Erythroblast (primary cell): ENCODE measurements at regions not wholly inside any gene's neighbourhood (a gene's known extent, or its start where the extent isn't known, plus 50 kb on each side); places are given as distances from the start of the nearest gene placed in this dataset.
"Not testable (repeated sequence)": the region's sequence is repeated elsewhere in the genome, so short reads cannot be mapped to it uniquely, and the experiment has no call there.

Experiments used
- DNase-seq, 2 experiments: peaks; one replicate each; lab custom pipeline; 2025; lab: John Stamatoyannopoulos, UW
- GATA1 ChIP-seq: IDR thresholded peaks from 2 replicates; pipeline ENCODE4 v1.6.1; 2011; ENCODE audit warnings: low read depth, mild to moderate bottlenecking, control low read depth, low read length, moderate library complexity
- POLR2A ChIP-seq: IDR thresholded peaks from 2 replicates; pipeline ENCODE4 v1.6.1; 2011; ENCODE audit warnings: mild to moderate bottlenecking, low read length

DNA sequence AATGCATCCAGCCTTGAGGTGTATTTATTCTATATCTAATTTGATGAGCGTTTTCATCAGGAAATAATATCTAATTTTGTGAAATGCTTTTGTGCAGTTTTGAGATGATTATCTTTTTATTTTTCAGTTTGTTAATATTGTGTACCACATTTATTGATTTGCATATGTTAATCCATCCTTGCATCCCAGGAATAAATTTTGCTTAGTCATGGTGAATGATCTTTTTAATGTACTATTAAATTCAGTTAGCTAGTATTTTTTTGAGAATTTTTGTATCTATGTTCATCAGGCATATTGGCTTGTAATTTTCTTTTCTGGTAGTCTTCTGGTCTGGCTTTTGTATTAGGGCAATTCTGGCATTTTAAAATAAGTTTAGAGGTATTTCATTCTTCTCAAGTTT is 697.5 kb upstream of the ADGRL4 start:
- no peak for DNase-seq
- TF ChIP-seq POLR2A (no peak), GATA1 (no peak)

GRCh38 chr1:79702336-79702999 is 695.9 kb upstream of the ADGRL4 start:
- not testable (repeated sequence) for DNase-seq

- no peak for TF ChIP-seq POLR2A
- TF ChIP-seq GATA1 = no peak
- DNase-seq = no peak
Observed at GRCh38 chr1:79695138-79695537, 688.6 kb upstream of the ADGRL4 start.

DNA sequence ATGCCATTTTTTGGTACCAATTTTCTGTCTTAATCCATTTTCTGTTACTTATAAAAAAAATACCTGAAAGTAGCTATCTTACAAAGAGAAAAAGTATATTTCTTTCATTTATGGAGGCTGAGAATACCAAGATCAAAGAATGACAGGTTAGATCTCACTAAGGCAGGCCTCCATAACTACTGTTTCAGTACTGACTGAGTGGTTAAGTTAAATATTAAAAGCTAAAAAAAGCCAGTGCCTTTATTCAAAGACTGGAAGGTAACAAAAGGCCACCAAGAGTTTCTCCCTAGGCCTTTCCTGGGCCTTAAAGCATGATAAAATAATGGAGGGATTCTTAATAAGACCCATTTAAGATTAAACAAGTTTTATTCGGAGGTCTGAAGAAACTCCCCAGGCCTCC is 687.7 kb upstream of the ADGRL4 start:
- DNase-seq = no peak
- no peak for TF ChIP-seq GATA1
- TF ChIP-seq POLR2A = no peak

- no peak for TF ChIP-seq GATA1
- TF ChIP-seq POLR2A = no peak
- DNase-seq = no peak
Observed at GRCh38 chr1:79693441-79694114, 687.0 kb upstream of the ADGRL4 start.

DNA sequence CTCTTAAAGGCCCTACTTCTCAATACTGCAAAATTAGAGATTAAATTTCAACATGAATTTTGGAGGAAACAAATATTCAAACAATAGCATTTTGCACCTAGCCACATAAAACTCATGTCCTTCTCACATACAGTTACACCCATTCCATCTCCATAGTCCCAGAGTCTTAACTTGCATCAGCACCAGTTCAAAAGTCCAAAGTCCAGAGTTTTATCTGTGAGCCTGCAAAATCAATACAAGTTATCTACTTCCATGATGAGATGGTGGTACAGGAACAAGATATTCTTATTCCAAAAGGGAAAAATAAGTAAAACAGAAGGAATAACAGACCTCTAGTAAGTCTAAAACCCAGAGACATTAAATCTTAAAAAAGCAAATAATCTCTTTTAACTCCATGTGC is 686.0 kb upstream of the ADGRL4 start:
- TF ChIP-seq POLR2A (no peak), GATA1 (no peak)

GRCh38 chr1:79688932-79689331 is 682.4 kb upstream of the ADGRL4 start:
- TF ChIP-seq POLR2A = no peak
- no peak for TF ChIP-seq GATA1
- no peak for DNase-seq

More for the DNA sequence above, 686.0 kb upstream of the ADGRL4 start:
- no peak for DNase-seq

GRCh38 chr1:79683420-79683819 is 676.9 kb upstream of the ADGRL4 start:
- no peak for DNase-seq
- TF ChIP-seq GATA1 = no peak
- no peak for TF ChIP-seq POLR2A

- no peak for DNase-seq
- TF ChIP-seq POLR2A (no peak), GATA1 (no peak)
Observed at GRCh38 chr1:79682478-79682877, 675.9 kb upstream of the ADGRL4 start.

- TF ChIP-seq POLR2A = no peak
- TF ChIP-seq GATA1 = no peak
- no peak for DNase-seq
Observed at GRCh38 chr1:79681382-79681781, 674.9 kb upstream of the ADGRL4 start.

- TF ChIP-seq POLR2A (no peak), GATA1 (no peak)
- DNase-seq = no peak
Observed at GRCh38 chr1:79679916-79680315, 673.4 kb upstream of the ADGRL4 start.

DNA sequence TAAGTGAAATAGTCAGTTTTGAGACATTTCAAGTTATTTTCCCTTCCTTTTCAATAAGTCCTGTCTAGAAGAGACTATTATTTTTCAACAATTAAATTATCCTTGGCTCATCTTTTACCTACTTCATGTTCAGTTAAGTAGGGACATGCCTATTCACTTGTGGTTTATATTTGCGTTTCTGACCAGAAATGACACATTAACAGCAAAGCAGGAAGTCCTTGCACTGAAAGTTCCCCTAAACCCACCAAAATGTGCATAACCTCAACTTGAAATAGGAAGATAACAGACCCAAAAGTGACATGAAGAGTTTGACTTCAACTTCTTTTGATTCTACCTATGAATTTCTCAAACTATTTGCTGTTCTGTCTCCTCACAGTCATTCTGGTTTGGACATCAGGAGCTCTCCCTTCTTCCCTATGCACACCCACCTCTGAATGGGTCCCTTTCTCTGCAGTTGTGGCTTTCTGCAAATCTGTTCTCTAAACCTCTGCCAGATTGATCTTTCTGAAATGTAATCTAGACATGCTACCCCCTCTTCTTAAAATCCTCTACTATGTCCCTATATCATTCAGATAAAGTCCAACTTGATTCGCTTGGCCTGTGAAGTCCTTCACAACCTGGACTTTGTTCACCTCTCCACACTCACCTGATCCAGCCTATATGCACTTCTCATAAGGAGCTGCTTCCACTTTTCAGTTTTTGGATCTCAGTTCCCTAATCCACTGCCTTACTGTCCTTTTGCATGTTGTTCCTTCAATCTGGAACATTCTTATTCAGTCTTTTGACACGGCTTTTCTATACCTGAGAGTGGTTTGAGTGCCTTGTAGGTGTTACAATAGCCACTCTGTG is 661.5 kb upstream of the ADGRL4 start:
- no peak for DNase-seq
- TF ChIP-seq GATA1 (no peak), POLR2A (no peak)

- no peak for DNase-seq
- TF ChIP-seq POLR2A (no peak), GATA1 (no peak)
Observed at GRCh38 chr1:79667166-79667565, 660.6 kb upstream of the ADGRL4 start.

- no peak for TF ChIP-seq GATA1
- TF ChIP-seq POLR2A = no peak
- no peak for DNase-seq
Observed at GRCh38 chr1:79663916-79664315, 657.4 kb upstream of the ADGRL4 start.

- no peak for TF ChIP-seq POLR2A
- no peak for TF ChIP-seq GATA1
- DNase-seq = no peak
Observed at GRCh38 chr1:79662596-79662995, 656.1 kb upstream of the ADGRL4 start.
